ENCODE measurements at regions not wholly inside any gene's neighbourhood (a gene's known extent, or its start where the extent isn't known, plus 50 kb on each side); places are given as distances from the start of the nearest gene placed in this dataset.

GRCh38 chr2:220961143-220961860 lies 610.8 kb downstream of the EPHA4 start:
- no peak for DNase-seq

GRCh38 chr2:220962556-220962955 lies 609.5 kb downstream of the EPHA4 start:
- no peak for DNase-seq

GRCh38 chr2:220963076-220963475 lies 609.0 kb downstream of the EPHA4 start:
- no peak for DNase-seq

- DNase-seq = no peak
Observed at GRCh38 chr2:220963930-220964329, 608.2 kb downstream of the EPHA4 start.

GRCh38 chr2:220966636-220967035 lies 605.5 kb downstream of the EPHA4 start:
- DNase-seq = no peak

GRCh38 chr2:220969348-220969747 lies 602.8 kb downstream of the EPHA4 start:
- DNase-seq = no peak

GRCh38 chr2:220980966-220981675 lies 591.0 kb downstream of the EPHA4 start:
- no peak for DNase-seq

- DNase-seq = no peak
Observed at GRCh38 chr2:220981926-220982325, 590.2 kb downstream of the EPHA4 start.

- DNase-seq = no peak
Observed at GRCh38 chr2:220985561-220985960, 586.5 kb downstream of the EPHA4 start.

- no peak for DNase-seq
Observed at GRCh38 chr2:220987839-220988238, 584.3 kb downstream of the EPHA4 start.

GRCh38 chr2:220991972-220992371 lies 580.1 kb downstream of the EPHA4 start:
- no peak for DNase-seq

GRCh38 chr2:220994846-220995245 lies 577.3 kb downstream of the EPHA4 start:
- DNase-seq = no peak

- no peak for DNase-seq
Observed at GRCh38 chr2:220995581-220995980, 576.5 kb downstream of the EPHA4 start.

GRCh38 chr2:220998156-220998555 lies 573.9 kb downstream of the EPHA4 start:
- no peak for DNase-seq

- no peak for DNase-seq
Observed at GRCh38 chr2:220999356-220999755, 572.7 kb downstream of the EPHA4 start.

- DNase-seq = no peak
Observed at GRCh38 chr2:221001381-221001801, 570.7 kb downstream of the EPHA4 start.

- DNase-seq = no peak
Observed at GRCh38 chr2:221002101-221002685, 569.9 kb downstream of the EPHA4 start.

- no peak for DNase-seq
Observed at GRCh38 chr2:221005338-221005737, 566.8 kb downstream of the EPHA4 start.

- DNase-seq = no peak
Observed at GRCh38 chr2:221006084-221006483, 566.0 kb downstream of the EPHA4 start.

GRCh38 chr2:221016551-221016950 lies 555.6 kb downstream of the EPHA4 start:
- no peak for DNase-seq

- DNase-seq = no peak
Observed at GRCh38 chr2:221018262-221018661, 553.8 kb downstream of the EPHA4 start.

- no peak for DNase-seq
Observed at GRCh38 chr2:221019668-221020067, 552.4 kb downstream of the EPHA4 start.

- DNase-seq = no peak
Observed at GRCh38 chr2:221022554-221022953, 549.5 kb downstream of the EPHA4 start.

- no peak for DNase-seq
Observed at GRCh38 chr2:221025398-221025797, 546.7 kb downstream of the EPHA4 start.

Data from effector CD8-positive, alpha-beta T cell (primary cell).